DOHH2 (cell line): ENCODE measurements at regions not wholly inside any gene's neighbourhood (a gene's known extent, or its start where the extent isn't known, plus 50 kb on each side); places are given as distances from the start of the nearest gene placed in this dataset.

Experiments
- H3F3A ChIP-seq: fragments of 200-600 bp; sonication (generic), shearing (Covaris generic); 2 replicates; pipeline ENCODE4 v1.6.0; 2016; ENCODE audit warnings: antibody characterized with exemption, mild to moderate bottlenecking; ENCODE audit not compliant: control insufficient read depth, insufficient read depth
- H3K27ac ChIP-seq: fragments of 200-600 bp; sonication (generic); 2 replicates; pipeline ENCODE4 v1.5.1; 2014; ENCODE audit warnings: low read depth, mild to moderate bottlenecking, low read length, moderate library complexity
- H3K27me3 ChIP-seq: fragments of 200-600 bp; sonication (generic); 2 replicates; pipeline ENCODE4 v1.6.1; 2014; ENCODE audit warnings: mild to moderate bottlenecking, low read length, mixed read lengths; ENCODE audit not compliant: control insufficient read depth
- H3K36me3 ChIP-seq: fragments of 200-600 bp; sonication (generic); 2 replicates; pipeline ENCODE4 v1.6.1; 2014; ENCODE audit warnings: mild to moderate bottlenecking, low read length, moderate library complexity, mixed read lengths; ENCODE audit not compliant: control insufficient read depth
- H3K4me1 ChIP-seq: fragments of 200-600 bp; sonication (generic); 2 replicates; pipeline ENCODE4 v1.6.1; 2014; ENCODE audit warnings: mild to moderate bottlenecking, low read length, mixed read lengths; ENCODE audit not compliant: control insufficient read depth
- H3K4me2 ChIP-seq: fragments of 200-600 bp; sonication (generic); 2 replicates; pipeline ENCODE4 v1.6.0; 2014; ENCODE audit warnings: mild to moderate bottlenecking, low read length, moderate library complexity
- H3K4me3 ChIP-seq: fragments of 200-600 bp; sonication (generic); 2 replicates; pipeline ENCODE4 v1.5.1; 2014; ENCODE audit warnings: mild to moderate bottlenecking, low read length, mixed read lengths
- H3K79me2 ChIP-seq: fragments of 200-600 bp; sonication (generic); 2 replicates; pipeline ENCODE4 v1.6.1; 2014; ENCODE audit warnings: mild to moderate bottlenecking, low read length, mixed read lengths; ENCODE audit not compliant: control insufficient read depth
- H3K9me2 ChIP-seq: fragments of 200-600 bp; sonication (generic); replicated peaks from 2 replicates; pipeline ENCODE4 v1.6.1; 2014; ENCODE audit warnings: mild to moderate bottlenecking, low read length, mixed read lengths; ENCODE audit not compliant: control insufficient read depth
- H3K9me3 ChIP-seq: fragments of 200-600 bp; sonication (generic); 2 replicates; pipeline ENCODE4 v1.6.1; 2014; ENCODE audit warnings: antibody characterized with exemption, low read length, mixed read lengths; ENCODE audit not compliant: control insufficient read depth, insufficient read depth
- H4K20me1 ChIP-seq: fragments of 200-600 bp; sonication (generic); 2 replicates; pipeline ENCODE4 v1.6.0; 2014; ENCODE audit warnings: low read depth, mild to moderate bottlenecking, antibody characterized with exemption, low read length, moderate library complexity; ENCODE audit not compliant: control insufficient read depth, insufficient read depth
- EZH2phosphoT487 ChIP-seq: fragments of 200-600 bp; sonication (generic); IDR thresholded peaks from 2 replicates; pipeline ENCODE4 v1.6.1; 2017; ENCODE audit warnings: borderline replicate concordance, mild to moderate bottlenecking, antibody characterized with exemption, low read length, moderate library complexity, mixed read lengths
- TF ChIP-seq, protein P1 (sequence below): fragments of 200-600 bp; sonication (generic); IDR thresholded peaks from one replicate; pipeline ENCODE4 v1.5.1; 2014; ENCODE audit warnings: antibody characterized with exemption, mild to moderate bottlenecking, low read depth, low read length; ENCODE audit not compliant: poor library complexity, severe bottlenecking

- Histone ChIP-seq H3K9me2 (no peaks in the 10 kb centered on the region), H3K79me2 (no peaks in the 10 kb centered on the region), H3K4me3 (no peak overlapping the region), H3F3A (no peaks in the 10 kb centered on the region), H3K36me3 (no peaks in the 10 kb centered on the region), H3K27me3 (peaks cover 2% of the 10 kb centered on the region; the same call in 1 of the 2 replicates), H4K20me1 (no peaks in the 10 kb centered on the region), H3K9me3 (no peaks in the 10 kb centered on the region), H3K4me2 (no peak overlapping the region), H3K4me1 (no peaks in the 10 kb centered on the region), H3K27ac (no peak overlapping the region)
- TF ChIP-seq EZH2phosphoT487, result no peak
- TF ChIP-seq, protein P1, sequence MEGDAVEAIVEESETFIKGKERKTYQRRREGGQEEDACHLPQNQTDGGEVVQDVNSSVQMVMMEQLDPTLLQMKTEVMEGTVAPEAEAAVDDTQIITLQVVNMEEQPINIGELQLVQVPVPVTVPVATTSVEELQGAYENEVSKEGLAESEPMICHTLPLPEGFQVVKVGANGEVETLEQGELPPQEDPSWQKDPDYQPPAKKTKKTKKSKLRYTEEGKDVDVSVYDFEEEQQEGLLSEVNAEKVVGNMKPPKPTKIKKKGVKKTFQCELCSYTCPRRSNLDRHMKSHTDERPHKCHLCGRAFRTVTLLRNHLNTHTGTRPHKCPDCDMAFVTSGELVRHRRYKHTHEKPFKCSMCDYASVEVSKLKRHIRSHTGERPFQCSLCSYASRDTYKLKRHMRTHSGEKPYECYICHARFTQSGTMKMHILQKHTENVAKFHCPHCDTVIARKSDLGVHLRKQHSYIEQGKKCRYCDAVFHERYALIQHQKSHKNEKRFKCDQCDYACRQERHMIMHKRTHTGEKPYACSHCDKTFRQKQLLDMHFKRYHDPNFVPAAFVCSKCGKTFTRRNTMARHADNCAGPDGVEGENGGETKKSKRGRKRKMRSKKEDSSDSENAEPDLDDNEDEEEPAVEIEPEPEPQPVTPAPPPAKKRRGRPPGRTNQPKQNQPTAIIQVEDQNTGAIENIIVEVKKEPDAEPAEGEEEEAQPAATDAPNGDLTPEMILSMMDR, result no peak
Observed at GRCh38 chr1:200329208-200329882, 80.5 kb downstream of the ZNF281 start.

- no peak for TF ChIP-seq EZH2phosphoT487
- TF ChIP-seq, protein P1, result no peak
Observed at GRCh38 chr1:200328379-200328778, 81.5 kb downstream of the ZNF281 start.

DNA sequence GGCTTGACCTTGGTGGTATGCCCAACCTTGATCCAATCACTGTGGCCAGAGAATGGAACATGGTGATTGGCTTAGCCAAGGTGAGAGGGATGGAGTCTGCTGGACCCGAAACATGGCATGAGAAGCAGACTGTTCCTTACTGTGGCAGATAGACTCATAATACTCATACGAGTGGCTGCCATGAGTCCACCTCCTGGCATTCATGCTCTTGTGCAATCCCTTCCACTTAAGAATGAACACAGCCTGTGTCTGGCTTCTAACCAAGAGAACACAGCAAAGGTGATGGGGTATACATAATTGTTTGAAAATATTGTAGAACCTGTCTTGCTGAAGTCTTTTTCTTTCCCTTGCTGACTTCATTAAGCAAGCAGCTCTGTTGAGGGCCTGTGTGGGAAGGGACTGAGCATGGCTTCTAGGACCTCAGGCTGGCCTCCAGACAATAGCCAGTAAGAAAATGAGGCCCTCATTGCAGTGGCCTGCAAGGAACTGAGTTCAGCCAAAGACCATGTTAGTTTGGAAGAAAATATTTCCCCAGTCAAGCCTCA is 85.9 kb downstream of the ZNF281 start:
- no peaks in the 10 kb centered on the region for H3K79me2 ChIP-seq
- no peak for TF ChIP-seq EZH2phosphoT487
- TF ChIP-seq, protein P1, result no peak

More at GRCh38 chr1:200328379-200328778, 81.5 kb downstream of the ZNF281 start:
- Histone ChIP-seq H3K4me2 (no peak overlapping the region), H3K36me3 (no peaks in the 10 kb centered on the region), H4K20me1 (no peaks in the 10 kb centered on the region), H3K9me2 (no peaks in the 10 kb centered on the region), H3F3A (no peaks in the 10 kb centered on the region), H3K9me3 (no peaks in the 10 kb centered on the region), H3K4me3 (no peak overlapping the region), H3K27ac (no peak overlapping the region), H3K27me3 (peaks cover 2% of the 10 kb centered on the region; the same call in 1 of the 2 replicates), H3K79me2 (no peaks in the 10 kb centered on the region), H3K4me1 (no peaks in the 10 kb centered on the region)

More for the DNA sequence above, 85.9 kb downstream of the ZNF281 start:
- no peaks in the 10 kb centered on the region for H3K36me3 ChIP-seq
- H3K9me3 ChIP-seq, result no peaks in the 10 kb centered on the region
- H3K9me2 ChIP-seq, result no peaks in the 10 kb centered on the region
- no peak overlapping the region for H3K27ac ChIP-seq
- H3F3A ChIP-seq, result no peaks in the 10 kb centered on the region
- H3K4me3 ChIP-seq, result no peak overlapping the region
- H3K4me1 ChIP-seq, result no peaks in the 10 kb centered on the region
- H3K4me2 ChIP-seq, result no peak overlapping the region
- H4K20me1 ChIP-seq, result no peaks in the 10 kb centered on the region
- H3K27me3 ChIP-seq, result no peaks in the 10 kb centered on the region; the same call in 1 of the 2 replicates
